Stimulated activated CD8-positive, alpha-beta memory T cell treated with anti-CD3 and anti-CD28 coated beads, Interleukin-2, amount 100 ng/mL, for 48 hours (primary cell): ENCODE measurements at regions not wholly inside any gene's neighbourhood (a gene's known extent, or its start where the extent isn't known, plus 50 kb on each side); places are given as distances from the start of the nearest gene placed in this dataset.

Experiments
- DNase-seq, 2 donors: peaks; one replicate each; pipeline ENCODE4 v3.0.0-alpha.2; 2020; ENCODE audit warnings: low read depth in 2 of 2

DNA sequence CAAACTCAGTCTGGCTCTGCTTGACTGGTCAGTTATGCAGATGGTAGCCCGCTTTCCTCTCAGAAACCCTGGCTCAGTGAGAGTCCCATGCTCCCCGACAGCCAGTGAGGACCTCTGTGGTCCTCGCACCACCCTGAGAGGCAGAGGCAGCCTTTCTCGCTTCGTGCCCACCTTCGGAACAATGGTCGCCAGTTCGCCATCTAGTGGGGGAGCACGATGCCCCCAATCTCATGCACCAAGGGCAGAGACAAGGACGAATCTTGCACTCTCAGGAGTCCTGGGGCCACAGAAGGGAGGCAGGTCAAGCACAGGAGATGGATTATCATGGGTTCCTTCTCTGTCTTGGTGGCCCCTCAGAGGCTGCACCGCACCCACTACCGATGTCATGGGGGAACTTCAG, 75.2 kb downstream of the RHCG start:
- DNase-seq, result no peak

DNA sequence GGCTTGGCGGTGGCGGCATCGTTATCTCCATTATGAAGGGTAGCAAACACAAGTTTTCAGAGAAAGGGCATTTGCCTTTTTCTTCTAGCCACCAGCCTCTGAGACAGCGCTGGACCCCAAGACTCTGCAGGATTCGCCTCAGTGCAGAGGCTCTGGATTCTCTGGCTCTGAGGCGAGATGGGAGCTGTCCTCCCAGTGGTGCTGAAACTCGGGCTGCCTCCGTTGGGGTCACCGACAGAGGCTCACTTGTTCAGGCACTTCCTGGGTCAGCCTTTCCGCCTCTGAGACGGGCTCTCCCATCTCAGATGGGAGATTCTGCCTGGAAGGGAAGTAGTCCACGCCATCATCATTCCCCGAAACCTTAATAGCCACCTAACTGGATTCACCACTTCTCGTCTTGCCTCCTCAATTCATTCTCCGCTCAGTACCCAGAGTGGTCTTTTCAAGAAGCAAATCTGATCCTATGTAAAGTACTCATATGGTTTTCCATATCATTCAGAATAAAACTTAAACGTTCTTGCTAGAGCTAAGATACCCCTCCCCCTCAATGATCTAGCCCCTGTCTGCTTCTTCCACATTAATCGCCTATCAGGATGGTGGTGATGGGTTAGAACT, 76.9 kb downstream of the RHCG start:
- DNase-seq, result no peak

DNA sequence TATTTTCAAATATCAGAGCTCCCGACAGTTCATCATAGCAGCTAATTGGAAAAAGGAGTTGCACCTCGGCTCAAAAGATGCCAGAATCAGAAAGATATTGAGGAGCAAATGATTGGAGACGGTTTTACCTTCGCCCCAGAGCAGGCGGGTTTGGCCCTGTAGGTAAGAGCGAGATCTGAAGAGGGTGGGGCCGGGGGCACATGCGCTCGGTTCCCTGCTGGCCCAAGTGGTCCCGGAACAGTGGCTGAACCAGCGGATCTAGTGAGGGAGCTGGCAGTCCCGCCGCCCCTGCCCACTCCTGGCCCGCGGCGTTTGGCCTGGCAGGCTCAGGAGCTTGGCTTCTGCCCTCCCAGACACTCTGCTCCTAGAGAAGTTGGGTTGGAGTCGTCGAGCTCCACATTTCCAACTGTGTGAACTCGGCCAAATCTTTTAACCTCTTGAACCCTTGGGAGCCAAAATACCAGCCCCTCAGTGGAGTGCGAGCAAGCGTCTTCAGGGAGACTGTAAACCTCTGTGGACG, 79.1 kb downstream of the RHCG start:
- no peak for DNase-seq

GRCh38 chr15:89416339-89417183, 79.8 kb downstream of the RHCG start:
- peak; percentile 75 to 84 for DNase-seq

- DNase-seq, result no peak
Measured at GRCh38 chr15:89414571-89414970, 79.9 kb upstream of the POLG start.

- DNase-seq, result no peak
Measured at GRCh38 chr15:89413877-89414276, 79.3 kb upstream of the POLG start.

DNA sequence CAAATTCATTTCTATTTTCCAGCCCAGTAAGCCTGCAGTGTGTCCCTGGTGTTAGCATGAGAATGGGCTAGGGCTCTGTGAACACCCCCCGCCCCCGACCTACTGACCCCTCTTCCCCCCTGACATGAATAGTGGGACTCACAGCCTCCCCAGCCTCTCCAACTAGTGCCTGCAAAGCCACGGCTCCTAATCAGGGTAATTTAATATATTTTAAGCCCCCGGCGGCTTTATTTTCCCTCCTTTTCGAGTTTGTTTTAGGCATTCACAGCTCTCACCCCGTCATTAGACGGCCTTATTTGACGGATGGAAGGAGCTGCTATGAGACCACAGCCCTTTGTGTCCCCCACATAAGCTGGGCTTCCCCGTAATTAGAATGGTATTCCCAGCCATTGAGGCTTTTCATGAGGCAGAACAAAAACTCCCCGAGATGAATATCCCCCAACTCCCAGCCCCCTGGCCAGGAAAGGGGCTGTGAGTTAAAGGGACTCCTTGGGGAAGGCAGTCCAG, 78.3 kb upstream of the POLG start:
- DNase-seq, result no peak

DNA sequence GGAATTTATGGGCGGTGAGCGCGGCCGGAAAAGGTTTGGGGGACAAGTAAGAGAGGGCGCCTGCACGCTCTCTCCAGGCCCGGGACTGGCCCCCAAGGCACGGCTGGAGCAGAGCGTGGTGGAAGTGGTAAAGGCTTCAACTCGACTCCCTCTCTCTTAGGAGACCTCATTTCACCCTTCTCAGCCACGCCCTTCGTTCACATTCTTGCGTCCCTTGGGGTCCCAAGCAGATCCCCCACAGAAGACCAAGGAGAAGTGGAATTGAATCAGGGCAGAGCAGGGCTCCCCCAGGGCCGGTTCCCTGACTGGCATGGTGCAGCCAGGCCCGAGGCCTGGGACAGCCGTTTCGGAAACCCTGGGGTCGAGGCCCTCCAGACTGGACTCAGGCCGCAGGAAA, 75.4 kb upstream of the POLG start:
- DNase-seq, result no peak

DNA sequence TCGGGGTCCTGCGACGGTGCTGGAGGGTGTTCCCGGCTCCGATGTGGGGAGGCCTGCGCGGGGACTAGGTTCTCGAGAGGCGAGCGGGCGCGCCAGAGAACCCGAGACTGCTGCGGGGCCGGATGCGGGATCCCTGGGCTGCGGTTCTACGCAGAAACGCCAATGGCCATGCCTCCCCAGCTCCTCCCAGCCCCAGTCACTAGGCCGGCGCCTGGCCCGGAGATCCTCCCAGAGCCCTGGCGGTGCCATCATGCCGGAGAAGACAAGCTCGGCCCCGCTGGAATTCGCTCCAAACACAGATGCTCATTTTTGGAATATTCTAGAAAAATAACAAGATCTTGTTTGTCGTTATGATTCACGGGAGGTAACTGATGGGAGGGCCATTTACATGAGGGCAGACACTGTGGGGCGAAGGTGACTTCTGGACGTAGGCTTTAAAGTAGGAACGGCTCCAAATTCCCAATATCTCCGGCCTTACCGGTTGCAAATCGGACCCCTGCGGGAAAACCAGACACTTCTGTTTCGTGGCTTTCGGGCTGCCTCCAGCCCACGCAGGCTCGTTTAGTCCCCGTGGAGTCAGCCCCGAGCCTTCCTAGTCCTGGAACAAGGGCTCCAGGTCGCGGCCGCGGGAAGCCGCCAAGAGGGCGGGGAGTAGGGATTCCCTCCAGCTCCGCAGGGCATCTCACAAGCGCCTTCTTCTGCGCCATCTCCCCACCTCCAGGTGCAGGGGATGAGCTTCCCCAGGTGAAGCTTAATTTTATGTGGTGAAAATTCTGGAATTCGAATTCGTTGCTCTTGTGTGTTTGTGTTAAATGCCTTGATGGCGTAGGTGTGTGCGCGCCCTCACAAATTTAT, 74.8 kb upstream of the POLG start:
- no peak for DNase-seq

- DNase-seq, result no peak
Measured at GRCh38 chr15:89408372-89409183, 74.0 kb upstream of the POLG start.

DNA sequence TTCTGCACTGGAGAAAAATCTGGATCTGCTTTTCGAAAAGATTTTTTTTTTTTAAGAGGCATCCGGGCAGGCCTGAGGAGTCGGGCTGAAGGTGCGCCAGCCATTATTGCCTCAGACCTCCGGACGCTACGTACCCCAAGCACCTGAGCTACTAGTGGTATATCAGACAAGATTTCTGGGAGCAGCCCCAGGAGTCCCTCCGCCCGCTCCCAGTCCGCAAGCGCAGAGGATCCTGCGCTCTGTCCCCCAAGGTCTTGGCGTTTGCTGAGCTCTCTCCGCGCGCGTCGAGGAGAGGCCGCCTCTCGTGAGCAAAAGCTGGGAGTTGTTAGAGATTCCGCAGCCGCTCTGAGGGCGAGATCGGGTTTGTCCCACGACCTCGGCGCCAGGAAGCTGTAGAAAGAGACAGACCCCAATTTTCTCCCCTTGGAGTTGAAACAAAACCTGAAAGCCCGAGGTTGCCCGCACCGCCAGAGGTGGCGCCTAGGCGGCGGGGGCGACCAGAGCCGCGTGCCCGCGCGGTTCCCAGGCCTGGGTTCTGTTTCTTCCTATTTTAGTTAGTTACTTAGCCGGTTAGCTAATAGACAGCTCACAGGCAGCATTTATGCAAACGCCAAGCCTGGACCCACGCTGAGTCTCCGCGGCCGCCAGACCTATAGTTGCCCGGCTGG, 72.5 kb upstream of the POLG start:
- DNase-seq, result no peak

- DNase-seq, result no peak
Measured at GRCh38 chr15:89406218-89406939, 71.8 kb upstream of the POLG start.

DNA sequence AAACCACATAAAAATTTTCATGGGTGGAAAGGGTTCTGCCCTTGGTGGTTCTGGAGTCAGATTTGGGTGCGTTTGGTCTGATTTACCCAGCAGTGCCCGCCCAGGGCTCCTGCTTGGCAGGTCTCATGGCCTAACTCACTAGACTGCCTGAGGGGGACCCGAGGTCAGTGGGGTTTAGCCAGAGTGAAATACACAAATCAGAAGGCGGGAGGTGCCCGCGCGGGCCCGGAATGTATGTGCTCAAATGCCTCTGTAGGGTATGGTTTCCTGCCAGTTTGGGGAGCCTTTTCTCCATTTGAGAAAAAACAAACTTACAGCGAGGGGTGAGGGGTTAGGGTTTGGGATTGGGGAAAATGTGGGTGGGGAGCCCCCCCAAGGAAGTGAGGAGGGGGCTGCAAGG, 70.9 kb upstream of the POLG start:
- DNase-seq, result no peak

GRCh38 chr15:89404023-89404422, 69.4 kb upstream of the POLG start:
- DNase-seq, result no peak

DNA sequence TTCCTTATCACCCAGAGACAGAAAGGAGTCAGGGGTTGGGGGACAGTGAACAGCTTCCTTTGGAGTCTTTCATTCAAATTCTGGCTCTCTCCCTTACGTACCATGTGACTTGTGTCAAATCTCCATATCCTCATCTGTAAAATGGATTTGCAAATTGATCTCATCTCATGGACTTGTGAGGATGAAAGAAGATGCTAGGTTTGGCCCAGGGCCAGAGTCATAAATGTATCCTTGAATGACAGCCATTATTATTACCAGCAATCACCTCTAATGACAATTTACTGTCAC, 67.8 kb upstream of the POLG start:
- no peak for DNase-seq

GRCh38 chr15:89401631-89402517, 67.2 kb upstream of the POLG start:
- no peak for DNase-seq

- no peak for DNase-seq
Measured at GRCh38 chr15:89400782-89401545, 66.3 kb upstream of the POLG start.

DNA sequence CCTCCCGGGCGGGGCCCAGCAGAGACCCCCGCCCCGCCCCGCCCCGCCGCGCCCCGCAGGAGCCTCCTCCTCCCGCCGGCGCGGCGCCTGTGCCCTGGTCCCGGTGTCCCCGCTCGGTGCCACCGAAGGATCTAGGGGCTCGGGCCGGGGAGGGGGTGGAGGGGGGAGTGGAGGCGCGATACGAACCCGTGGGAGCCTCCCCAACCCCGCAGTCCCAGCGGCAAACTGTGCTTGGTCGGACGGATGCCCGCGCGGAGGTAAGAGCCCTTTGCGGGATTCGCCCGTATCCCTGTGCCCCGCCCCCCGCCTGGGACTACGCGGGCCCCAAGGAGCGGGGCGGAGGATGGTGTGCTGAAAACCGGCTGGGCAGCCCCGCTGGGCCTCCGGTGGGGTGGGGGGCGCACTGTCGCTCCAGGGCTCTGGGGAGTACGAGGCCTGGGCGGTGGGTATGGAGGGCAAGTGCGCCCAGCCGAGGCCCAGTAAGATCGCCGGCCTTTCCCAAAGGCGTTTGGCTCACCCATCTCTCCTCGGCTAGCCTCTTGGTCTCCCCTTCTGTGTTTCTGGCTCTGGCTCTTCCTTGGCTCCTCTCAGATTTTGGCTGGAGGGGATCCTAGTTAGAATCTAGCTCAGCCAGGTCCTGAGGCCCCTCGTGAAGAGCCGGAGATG, 65.6 kb upstream of the POLG start:
- no peak for DNase-seq
